HCT116 (cell line): ENCODE measurements at regions not wholly inside any gene's neighbourhood (a gene's known extent, or its start where the extent isn't known, plus 50 kb on each side); places are given as distances from the start of the nearest gene placed in this dataset.

Experiments used
- ATAC-seq: fragments of 200-7000 bp; cut with Tn5 transposase; 2 replicates; pipeline ENCODE4 v1.9.1; 2020; ENCODE audit warnings: mild to moderate bottlenecking, moderate library complexity
- BruUV-seq: library from RNA; stranded (reverse); fragments of 400-500 nt; replicated peaks from 2 replicates; lab custom pipeline; 2021; lab: Mats Ljungman, UMichigan
- CTCF ChIA-PET: fragments of 300-600 bp; sonication (Branson Sonifier 250); formaldehyde crosslinking; loops from one replicate; lab custom pipeline; 2021; ENCODE audit warnings: antibody characterized with exemption; lab: Charles Lee
- POLR2A ChIA-PET: fragments of 300-600, 350-600 bp; sonication (Branson Sonifier 250); formaldehyde crosslinking; loops from one replicate; lab custom pipeline; 2021; ENCODE audit warnings: antibody characterized with exemption; lab: Charles Lee
- RAD21 ChIA-PET, 2 experiments: fragments of 300-600 bp; sonication (Branson Sonifier 250); formaldehyde crosslinking; loops; one replicate each; lab custom pipeline; 2023; ENCODE audit warnings: low total read pairs in 2 of 2; ENCODE audit not compliant: uncharacterized antibody in 2 of 2, unreplicated experiment in 2 of 2, low non-redundant PET in 1 of 2; lab: Charles Lee
- DNase-seq: peaks from one replicate; pipeline ENCODE4 v3.0.0-alpha.2; 2010; ENCODE audit warnings: low read depth, low spot score
- H2AFZ ChIP-seq: fragments of 200-600 bp; shearing (Covaris generic), sonication (generic); 2 replicates; pipeline ENCODE4 v1.6.1; 2017; ENCODE audit warnings: low read depth, mixed run types, mixed read lengths, antibody characterized with exemption, low read length; ENCODE audit not compliant: poor library complexity, severe bottlenecking
- H3K27ac ChIP-seq: 2 replicates; pipeline ENCODE4 v1.5.1; 2012; ENCODE audit warnings: low read depth, low read length
- H3K27me3 ChIP-seq: fragments of 200-600 bp; sonication (generic); 2 replicates; pipeline ENCODE4 v1.6.1; 2016; ENCODE audit warnings: mixed run types, low read length, mixed read lengths; ENCODE audit not compliant: insufficient read depth
- H3K36me3 ChIP-seq, 2 experiments: fragments of 200-500 bp in 1 of 2; fragments of 200-600 bp in 1 of 2; sonication (Bioruptor generic) in 1 of 2; sonication (generic) in 1 of 2; 2 replicates each; pipeline versions ENCODE4 v1.5.1 to v1.6.1; 2014 to 2016; ENCODE audit warnings: low read length in 2 of 2, inconsistent platforms in 1 of 2, mixed read lengths in 1 of 2, mixed run types in 1 of 2; ENCODE audit not compliant: insufficient read depth in 2 of 2, control insufficient read depth in 1 of 2
- H3K4me1 ChIP-seq, 2 experiments: fragments of 200-600 bp in 1 of 2; sonication (generic) in 1 of 2; 2 replicates each; pipeline versions ENCODE4 v1.5.1 to v1.6.1; 2012 to 2017; ENCODE audit warnings: low read length in 2 of 2, inconsistent platforms in 1 of 2, mild to moderate bottlenecking in 1 of 2, mixed read lengths in 1 of 2, mixed run types in 1 of 2, moderate library complexity in 1 of 2; ENCODE audit not compliant: insufficient read depth in 2 of 2, control insufficient read depth in 1 of 2
- H3K4me2 ChIP-seq: fragments of 200-600 bp; sonication (generic); 2 replicates; pipeline ENCODE4 v1.6.1; 2017; ENCODE audit warnings: mixed run types, low read length, mixed read lengths
- H3K4me3 ChIP-seq, 2 experiments: fragments of 200-600 bp in 1 of 2; sonication (generic) in 1 of 2; replicated peaks in 1 of 2; 2 replicates each; pipeline ENCODE4 v1.5.1; 2011 to 2016; ENCODE audit warnings: low read length in 2 of 2, control low read depth in 1 of 2, low read depth in 1 of 2, mild to moderate bottlenecking in 1 of 2, mixed read lengths in 1 of 2, mixed run types in 1 of 2
- H3K79me2 ChIP-seq: fragments of 200-600 bp; sonication (generic); 2 replicates; pipeline ENCODE4 v1.6.1; 2017; ENCODE audit warnings: mild to moderate bottlenecking, mixed run types, low read length, moderate library complexity, mixed read lengths; ENCODE audit not compliant: insufficient read depth
- H3K9ac ChIP-seq: fragments of 200-600 bp; sonication (generic); 2 replicates; pipeline ENCODE4 v1.6.1; 2016; ENCODE audit warnings: low read length, mixed read lengths
- H3K9me2 ChIP-seq: fragments of 200-600 bp; sonication (generic), shearing (Covaris generic); 2 replicates; pipeline ENCODE4 v1.6.1; 2017; ENCODE audit warnings: mixed run types, mild to moderate bottlenecking, moderate library complexity; ENCODE audit not compliant: insufficient read depth
- H3K9me3 ChIP-seq, 2 experiments: fragments of 200-500 bp in 1 of 2; fragments of 200-600 bp in 1 of 2; sonication (Bioruptor generic) in 1 of 2; sonication (generic) in 1 of 2; 2 replicates each; pipeline ENCODE4 v1.6.1; 2014 to 2017; ENCODE audit warnings: low read length in 2 of 2, mixed read lengths in 2 of 2, inconsistent platforms in 1 of 2, low read depth in 1 of 2, mild to moderate bottlenecking in 1 of 2, mixed run types in 1 of 2, moderate library complexity in 1 of 2; ENCODE audit not compliant: control insufficient read depth in 1 of 2, insufficient read depth in 1 of 2
- H4K20me1 ChIP-seq: fragments of 200-600 bp; sonication (generic), shearing (Covaris generic); 2 replicates; pipeline ENCODE4 v1.6.1; 2017; ENCODE audit warnings: mixed run types, mild to moderate bottlenecking, moderate library complexity; ENCODE audit not compliant: insufficient read depth
- ATF3 ChIP-seq: IDR thresholded peaks from 2 replicates; pipeline ENCODE4 v1.6.1; 2012
- CEBPB ChIP-seq: IDR thresholded peaks from 2 replicates; pipeline ENCODE4 v1.6.1; 2012; ENCODE audit warnings: low read depth
- EZH2 ChIP-seq: fragments of 200-600 bp; sonication (generic); IDR thresholded peaks from 2 replicates; pipeline ENCODE4 v1.6.1; 2017; ENCODE audit warnings: antibody characterized with exemption, mixed run types
- EZH2phosphoT487 ChIP-seq: fragments of 200-600 bp; IDR thresholded peaks from 2 replicates; pipeline ENCODE4 v1.6.1; 2018; ENCODE audit warnings: antibody characterized with exemption, borderline replicate concordance
- FOSL1 ChIP-seq: IDR thresholded peaks from 2 replicates; pipeline ENCODE4 v1.6.1; 2012; ENCODE audit warnings: low read depth
- JUND ChIP-seq: IDR thresholded peaks from 2 replicates; pipeline ENCODE4 v1.6.1; 2012
- POLR2AphosphoS5 ChIP-seq: IDR thresholded peaks from 2 replicates; pipeline ENCODE4 v1.6.1; 2011; ENCODE audit warnings: mild to moderate bottlenecking, low read depth, low read length, moderate library complexity
- SP1 ChIP-seq: IDR thresholded peaks from 2 replicates; pipeline ENCODE4 v1.6.1; 2012; ENCODE audit warnings: low read depth
- YY1 ChIP-seq: IDR thresholded peaks from 2 replicates; pipeline ENCODE4 v1.6.1; 2011; ENCODE audit warnings: low read length, low read depth, moderate library complexity, mild to moderate bottlenecking; ENCODE audit not compliant: insufficient replicate concordance; ENCODE audit errors: extremely low read depth
- ZBTB33 ChIP-seq: IDR thresholded peaks from 2 replicates; pipeline ENCODE4 v1.6.1; 2011; ENCODE audit warnings: mild to moderate bottlenecking, low read length, moderate library complexity; ENCODE audit not compliant: insufficient replicate concordance; ENCODE audit errors: extremely low read depth
- ZFX ChIP-seq: fragments of 450-650 bp; IDR thresholded peaks from 2 replicates; pipeline ENCODE4 v1.6.1; 2017
- ZNF274 ChIP-seq: fragments of 200-500 bp; sonication (Bioruptor generic); IDR thresholded peaks from 2 replicates; pipeline ENCODE4 v1.6.1; 2014; ENCODE audit warnings: mild to moderate bottlenecking, low read depth, low read length, inconsistent platforms
- intact Hi-C: fragments of 100-400 bp; cut with micrococcal nuclease; formaldehyde crosslinking; loops from 2 replicates; pipeline ENCODE4 v1.10.0; 2022
- TF ChIP-seq, protein P1 (sequence below): IDR thresholded peaks from 2 replicates; pipeline ENCODE4 v1.6.1; 2012

GRCh38 chr19:29010276-29010675 lies 202.7 kb downstream of the UQCRFS1 start:
- Histone ChIP-seq H3K79me2 (no peaks in the 10 kb centered on the region), H3K27ac (no peak overlapping the region), H3K36me3 (no peaks in the 10 kb centered on the region; a peak in 1 of 4 replicates), H3K4me1 (no peaks in the 10 kb centered on the region), H3K4me3 (no peak overlapping the region), H2AFZ (no peak overlapping the region), H4K20me1 (no peaks in the 10 kb centered on the region), H3K27me3 (no peaks in the 10 kb centered on the region), H3K9ac (no peak overlapping the region), H3K9me3 (peaks cover 6 to 10% of the 10 kb centered on the region in 2 experiments; a peak in 2 of 4 replicates)
- ChIA-PET RAD21 (no interaction called here), CTCF (no interaction called here)
- ATAC-seq, result no peak
- DNase-seq, result no peak
- BruUV-seq, result no TSS peak
- TF ChIP-seq FOSL1 (no peak), CEBPB (no peak), YY1 (no peak), ATF3 (no peak), ZNF274 (no peak), POLR2AphosphoS5 (no peak)
- TF ChIP-seq, protein P1, sequence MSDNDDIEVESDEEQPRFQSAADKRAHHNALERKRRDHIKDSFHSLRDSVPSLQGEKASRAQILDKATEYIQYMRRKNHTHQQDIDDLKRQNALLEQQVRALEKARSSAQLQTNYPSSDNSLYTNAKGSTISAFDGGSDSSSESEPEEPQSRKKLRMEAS, result no peak
- TF ChIP-seq, all 23 proteins: peak for 0
- POLR2A ChIA-PET, result no interaction called here
- Histone ChIP-seq H3K9me2 (no peaks in the 10 kb centered on the region), H3K4me2 (no peak overlapping the region)
- intact Hi-C loops, result no loop called here

GRCh38 chr19:29006057-29006735 lies 206.8 kb downstream of the UQCRFS1 start:
- no peak overlapping the region for H3K4me2 ChIP-seq
- no peaks in the 10 kb centered on the region for H3K79me2 ChIP-seq
- no peaks in the 10 kb centered on the region for H3K36me3 ChIP-seq
- H4K20me1 ChIP-seq, result no peaks in the 10 kb centered on the region
- H3K27me3 ChIP-seq, result no peaks in the 10 kb centered on the region
- ChIA-PET RAD21 (no interaction called here), CTCF (no interaction called here), POLR2A (no interaction called here)
- DNase-seq (no peak), ATAC-seq (no peak)
- peaks cover 6 to 16% of the 10 kb centered on the region in 2 experiments; a peak in 2 of 4 replicates for H3K9me3 ChIP-seq
- no peak overlapping the region for H2AFZ ChIP-seq
- H3K4me1 ChIP-seq, result no peaks in the 10 kb centered on the region
- BruUV-seq, result no TSS peak
- no peak overlapping the region for H3K9ac ChIP-seq
- no peak overlapping the region for H3K27ac ChIP-seq
- no peaks in the 10 kb centered on the region for H3K9me2 ChIP-seq
- TF ChIP-seq SP1, result no peak
- TF ChIP-seq ZFX, result no peak
- TF ChIP-seq ZBTB33, result no peak
- no peak for TF ChIP-seq JUND
- TF ChIP-seq ZNF274, result no peak
- no peak for TF ChIP-seq EZH2phosphoT487
- TF ChIP-seq FOSL1, result no peak
- no peak for TF ChIP-seq YY1
- TF ChIP-seq EZH2, result no peak
- intact Hi-C loops, result no loop called here
- H3K4me3 ChIP-seq, result no peak overlapping the region
